Dermis microvascular lymphatic vessel endothelial cell (primary cell): ENCODE measurements at regions not wholly inside any gene's neighbourhood (a gene's known extent, or its start where the extent isn't known, plus 50 kb on each side); places are given as distances from the start of the nearest gene placed in this dataset.

Experiments
- DNase-seq, 2 donors: peaks; one replicate each; pipeline versions ENCODE4 v3.0.0 to v3.0.0-alpha.2; 2010; ENCODE audit warnings: low read depth in 2 of 2

DNA sequence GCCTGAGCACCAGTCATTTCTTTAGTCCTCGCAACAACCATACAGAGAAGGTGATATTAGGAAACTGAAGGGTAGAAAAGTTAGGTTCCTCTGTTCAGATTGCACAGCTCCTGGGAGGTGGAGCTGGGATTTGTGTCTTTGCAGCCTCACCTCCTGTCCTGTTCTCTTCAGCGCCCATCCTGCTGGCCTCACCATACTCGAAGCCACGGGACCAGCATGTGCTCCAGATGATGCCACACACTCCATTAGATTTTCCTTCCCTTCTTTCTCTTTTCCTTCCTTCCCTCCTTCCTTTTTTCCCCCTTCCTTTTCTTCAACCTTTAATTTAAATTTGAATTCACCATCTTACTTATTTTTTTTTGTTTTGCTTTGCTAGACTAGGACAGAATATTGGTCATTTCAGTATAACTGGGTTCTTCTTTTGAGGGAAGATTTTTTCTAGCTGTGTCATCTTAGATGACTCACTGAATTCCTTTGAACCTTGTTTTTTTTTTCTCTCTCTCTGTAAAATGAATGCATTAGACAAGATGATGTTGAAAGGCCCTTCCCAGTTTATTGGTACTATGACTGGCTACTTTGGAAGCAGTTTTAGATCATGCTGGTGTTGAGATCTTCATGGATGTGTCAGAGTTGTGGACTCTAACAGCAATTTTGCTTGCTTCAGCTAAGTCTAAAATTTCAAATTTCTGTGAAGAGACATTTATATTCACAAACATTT, 662.5 kb upstream of the TENM4 start:
- DNase-seq = no peak

DNA sequence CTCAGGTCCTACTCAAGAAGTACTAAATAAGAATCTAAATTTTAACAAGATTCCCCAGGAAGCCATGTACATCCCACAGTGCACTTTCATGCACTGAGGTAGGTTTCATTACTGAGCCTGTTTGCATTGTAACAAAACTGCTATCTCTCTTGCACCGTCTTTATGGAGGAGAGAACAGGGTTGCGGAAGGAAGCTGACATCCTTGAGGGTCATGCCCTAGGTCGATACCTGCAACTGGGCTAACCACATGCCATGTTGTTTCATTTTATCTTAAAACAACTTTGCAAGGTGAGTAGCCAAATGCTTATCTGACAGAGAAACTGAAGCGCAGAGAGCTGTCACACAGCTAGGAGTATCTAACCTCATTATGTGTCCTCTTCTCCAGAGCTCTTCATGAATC, 656.3 kb upstream of the TENM4 start:
- DNase-seq = no peak

DNA sequence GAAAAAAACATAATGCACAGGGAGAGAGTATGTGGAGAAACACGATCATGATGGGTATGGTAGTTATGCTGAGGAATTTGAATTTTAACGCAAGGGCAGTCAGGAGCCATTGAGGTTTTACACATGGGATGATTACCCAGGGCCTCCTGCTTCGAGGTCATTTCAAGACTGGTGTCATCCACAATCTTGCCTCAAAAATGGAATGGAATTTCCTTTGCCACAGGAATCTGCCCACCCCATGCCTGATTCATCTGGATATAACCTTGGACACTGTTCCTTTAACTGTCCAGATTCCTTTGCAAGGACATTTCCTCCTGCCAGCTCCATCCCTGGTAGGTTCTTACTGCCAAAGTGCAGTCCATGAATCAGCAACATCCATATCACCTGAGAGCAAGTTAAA, 655.9 kb upstream of the TENM4 start:
- no peak for DNase-seq

DNA sequence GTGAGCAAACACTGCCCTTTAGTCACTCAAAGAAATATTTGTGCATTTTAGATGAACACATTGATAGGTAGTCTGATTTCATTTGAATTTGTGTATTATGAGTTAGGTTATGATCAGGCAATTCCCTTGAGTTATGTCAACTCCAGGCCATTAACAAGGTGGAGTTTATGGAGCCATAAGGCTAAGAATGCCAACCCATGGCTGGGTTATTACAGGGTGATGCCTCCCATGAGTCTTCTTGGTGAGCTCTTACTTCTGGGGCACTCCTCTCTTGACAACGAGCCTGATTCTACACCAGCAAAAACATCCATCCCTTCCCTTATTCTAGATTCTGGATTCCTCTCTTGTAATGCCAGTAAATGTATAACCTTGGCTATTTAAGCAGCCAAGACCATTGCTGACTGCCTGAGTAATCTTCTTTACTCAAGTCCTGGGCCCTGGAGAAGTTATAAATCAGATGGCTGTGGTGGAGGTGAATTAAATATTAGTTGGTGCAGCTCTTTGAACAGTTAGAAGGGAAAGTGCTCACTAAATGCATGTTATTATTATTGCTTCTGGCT, 645.7 kb upstream of the TENM4 start:
- no peak for DNase-seq

DNA sequence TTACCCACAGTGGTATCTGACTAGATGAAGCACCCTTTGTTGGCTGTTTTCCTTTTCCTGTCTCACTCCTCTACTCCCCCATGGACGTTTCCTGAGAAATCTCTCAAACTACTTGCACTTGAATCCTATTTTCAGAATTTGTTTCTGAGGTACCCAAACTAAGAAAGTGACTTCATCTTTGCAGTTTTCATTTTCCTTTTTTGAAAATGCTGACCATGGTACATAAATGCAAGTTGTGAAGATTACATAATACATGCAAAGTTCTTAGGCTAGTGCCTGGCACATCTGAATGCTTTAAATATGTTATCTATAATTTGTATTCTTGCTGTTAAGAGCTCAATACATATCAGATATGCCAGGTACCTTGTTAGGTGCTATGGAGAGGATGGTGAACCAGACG, 644.7 kb upstream of the TENM4 start:
- DNase-seq = no peak

DNA sequence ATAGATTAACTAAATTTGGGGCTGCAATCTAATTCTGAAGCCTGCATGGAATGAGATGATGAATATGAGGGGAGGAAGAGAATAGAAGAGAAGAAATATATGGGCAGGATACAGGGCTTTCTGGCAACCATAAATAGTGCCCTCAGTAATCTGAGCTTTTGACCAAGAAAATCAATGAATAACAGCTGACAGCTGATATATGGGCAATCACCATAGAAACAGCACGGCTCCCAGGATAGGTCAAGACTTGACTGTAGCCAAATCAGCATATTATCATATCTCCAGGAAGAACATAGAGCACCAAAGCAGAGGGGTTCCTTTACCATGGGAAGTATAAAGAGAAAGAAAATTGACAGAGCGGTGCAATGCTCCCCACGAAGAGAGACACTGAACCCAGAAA, 643.8 kb upstream of the TENM4 start:
- DNase-seq = no peak

DNA sequence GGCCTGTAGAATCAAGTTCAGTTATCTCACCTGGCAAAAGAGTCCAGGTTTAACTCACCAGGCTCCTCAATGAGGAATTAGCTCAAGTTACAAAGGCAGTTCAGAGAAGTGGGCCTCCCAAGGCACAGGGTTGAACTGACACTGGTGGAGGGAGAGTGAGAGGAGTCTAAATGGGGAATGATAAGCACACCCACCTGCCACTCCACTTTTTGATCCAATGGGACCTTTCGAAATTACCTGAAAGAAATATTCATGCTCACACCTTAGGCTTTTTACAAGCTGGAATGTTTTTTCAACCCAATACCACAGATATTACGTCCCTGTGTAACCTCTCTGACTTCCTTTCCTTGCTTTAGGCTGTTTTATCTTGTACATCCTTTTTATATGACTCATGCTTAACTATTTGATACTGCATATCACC, 642.7 kb upstream of the TENM4 start:
- DNase-seq = no peak

DNA sequence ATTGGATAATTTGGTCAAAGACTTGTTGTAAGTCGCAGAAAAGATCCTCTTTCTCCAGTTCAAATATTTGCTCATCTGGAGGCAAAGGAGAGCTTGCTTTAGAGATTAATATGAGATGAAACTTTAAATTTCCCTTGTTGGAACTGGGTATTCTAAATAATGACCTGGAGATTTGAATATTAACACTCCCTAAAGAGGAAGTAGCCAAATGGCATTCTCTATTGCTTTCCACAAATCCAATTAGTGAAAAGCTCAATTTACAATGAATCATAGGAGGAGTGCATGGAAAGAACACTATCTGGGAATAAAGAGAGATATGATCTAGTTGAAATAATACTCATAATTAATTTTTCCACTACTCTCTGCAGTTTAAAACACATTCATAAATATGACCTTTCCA, 641.6 kb upstream of the TENM4 start:
- no peak for DNase-seq

DNA sequence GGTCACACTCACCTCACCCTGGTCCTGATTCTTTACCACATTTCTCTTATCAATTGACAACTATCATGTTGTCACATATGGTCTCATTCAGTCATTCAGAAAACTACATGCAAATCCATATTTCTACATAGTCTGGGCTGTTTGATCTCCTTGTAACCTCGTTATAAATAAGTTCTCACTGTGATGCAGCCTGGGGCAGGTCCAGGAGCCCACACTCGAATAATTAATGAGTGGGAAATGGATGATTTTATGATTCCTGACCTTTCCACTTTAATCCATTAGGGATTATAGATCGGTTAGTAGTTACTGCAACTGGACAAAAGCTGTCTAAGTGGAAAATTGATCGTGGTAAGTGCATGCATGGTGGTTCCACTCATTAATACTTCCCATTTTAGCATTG, 636.3 kb upstream of the TENM4 start:
- DNase-seq = no peak

DNA sequence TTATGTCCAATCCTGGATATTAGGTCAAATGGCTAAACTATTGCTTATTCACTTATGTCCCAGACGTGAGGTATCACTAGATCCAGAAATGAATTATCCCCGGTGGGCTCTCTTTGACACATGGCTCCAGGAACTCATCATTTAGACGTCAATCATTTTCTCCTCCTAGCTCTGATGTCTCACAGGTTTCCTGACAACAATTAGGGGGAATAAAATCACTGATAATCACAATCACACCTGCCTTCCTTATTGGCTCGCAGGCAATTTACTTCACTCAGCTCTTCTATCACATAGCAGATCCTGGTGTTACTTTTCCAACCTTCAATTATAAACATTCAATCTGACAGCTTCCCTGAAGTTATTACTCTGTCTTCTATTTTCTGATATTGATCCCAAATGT, 634.0 kb upstream of the TENM4 start:
- DNase-seq = no peak

DNA sequence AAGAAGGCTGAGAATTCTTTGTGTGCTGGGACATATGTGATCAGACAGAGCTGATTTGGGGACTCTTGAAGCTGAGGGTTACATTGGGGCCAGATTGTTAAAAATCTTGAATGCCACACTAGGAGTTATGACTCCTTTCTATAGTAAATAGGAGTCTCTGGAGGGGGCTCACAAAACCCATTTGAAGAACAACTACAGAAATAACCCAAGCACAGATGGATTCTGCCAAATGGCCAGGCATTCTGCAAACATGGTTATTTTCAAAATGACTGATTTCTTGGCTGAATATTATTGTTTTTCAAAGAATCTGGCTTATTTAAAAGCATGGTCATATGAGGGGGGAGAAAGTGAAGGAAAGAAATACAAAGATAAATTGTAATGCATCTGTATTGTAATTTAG, 625.5 kb upstream of the TENM4 start:
- DNase-seq = no peak

DNA sequence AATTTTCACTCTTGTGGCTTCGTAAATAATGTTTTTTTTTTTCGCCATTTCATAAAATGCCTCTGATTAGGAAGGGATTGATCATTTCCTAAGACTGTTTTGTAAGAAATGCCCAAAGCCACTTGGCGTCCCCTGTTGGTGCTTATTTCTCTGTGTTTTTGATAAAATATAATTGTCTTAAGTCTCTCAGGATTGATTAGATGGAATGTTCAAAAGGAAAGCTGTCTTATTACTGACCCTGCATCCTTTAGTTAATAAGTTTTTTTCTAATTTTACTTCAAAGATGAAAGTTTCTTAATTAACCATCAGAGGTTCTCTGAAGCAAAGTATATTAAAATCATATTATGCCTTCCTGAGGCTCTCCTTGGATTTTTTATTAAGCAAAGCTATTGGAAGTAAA, 624.3 kb upstream of the TENM4 start:
- no peak for DNase-seq

DNA sequence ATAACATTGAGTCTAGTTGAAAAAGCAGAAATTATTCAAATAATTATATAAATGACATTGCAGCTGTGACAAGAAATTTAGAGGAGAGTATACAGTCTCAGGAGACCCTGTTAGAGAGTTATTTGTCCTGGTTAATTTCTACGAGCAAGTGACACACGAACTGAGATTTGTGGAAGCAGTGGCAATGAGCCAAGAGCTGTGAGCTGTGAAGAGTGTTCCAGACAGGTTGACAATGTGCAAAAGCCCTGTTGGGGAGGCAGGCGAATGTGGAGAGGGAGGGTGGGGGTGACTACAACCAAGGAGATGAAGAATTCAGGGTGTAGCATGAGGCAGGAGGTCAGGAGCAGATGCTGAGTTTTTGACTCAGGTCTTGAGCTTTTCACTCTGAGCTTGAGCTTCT, 620.2 kb upstream of the TENM4 start:
- no peak for DNase-seq

DNA sequence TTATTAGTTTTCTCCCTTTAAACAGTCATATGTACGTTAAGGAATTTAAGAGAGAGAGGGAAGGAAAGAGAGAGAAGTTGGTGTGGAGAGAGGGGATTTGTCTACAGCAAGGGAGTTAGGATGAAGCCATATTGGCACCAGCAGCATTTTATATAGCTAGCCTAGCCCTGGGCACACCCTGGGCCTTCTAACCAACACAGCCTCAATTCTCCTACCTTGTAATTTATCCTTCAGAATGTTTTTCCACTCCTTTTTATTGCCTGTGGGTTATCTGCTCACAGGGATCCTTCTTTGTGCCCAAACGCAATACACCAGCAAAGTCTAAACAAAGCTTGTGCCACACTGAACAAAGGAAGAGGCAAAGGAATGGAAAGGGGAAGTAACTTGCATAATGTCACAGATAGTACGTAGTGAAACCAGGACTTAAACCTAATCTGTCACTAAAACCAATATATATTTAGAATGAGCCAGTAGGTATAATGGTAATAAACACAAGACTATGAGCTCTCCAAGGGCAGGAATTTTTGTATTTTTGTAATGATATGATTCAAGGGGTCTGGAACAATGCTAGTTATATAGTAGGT, 613.8 kb upstream of the TENM4 start:
- DNase-seq = no peak

DNA sequence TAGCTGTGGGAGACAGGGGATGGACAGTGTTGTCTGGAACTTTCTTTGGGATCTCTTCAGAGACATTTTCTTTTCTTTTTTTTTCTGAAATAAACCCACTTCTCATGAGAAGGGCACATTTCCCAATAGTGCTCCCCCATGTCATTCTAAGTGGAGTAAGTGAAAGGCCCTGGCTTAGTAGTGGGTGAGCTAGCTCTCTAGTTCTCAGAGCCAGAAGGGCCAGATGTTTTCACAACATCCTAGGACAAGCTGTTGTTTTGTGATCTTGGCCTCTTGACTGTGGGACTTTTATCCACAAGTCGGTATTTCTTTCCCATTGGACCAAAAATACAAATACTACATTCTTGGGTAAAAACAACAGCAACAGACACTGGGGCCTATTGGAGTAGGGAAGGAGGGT, 607.7 kb upstream of the TENM4 start:
- no peak for DNase-seq

DNA sequence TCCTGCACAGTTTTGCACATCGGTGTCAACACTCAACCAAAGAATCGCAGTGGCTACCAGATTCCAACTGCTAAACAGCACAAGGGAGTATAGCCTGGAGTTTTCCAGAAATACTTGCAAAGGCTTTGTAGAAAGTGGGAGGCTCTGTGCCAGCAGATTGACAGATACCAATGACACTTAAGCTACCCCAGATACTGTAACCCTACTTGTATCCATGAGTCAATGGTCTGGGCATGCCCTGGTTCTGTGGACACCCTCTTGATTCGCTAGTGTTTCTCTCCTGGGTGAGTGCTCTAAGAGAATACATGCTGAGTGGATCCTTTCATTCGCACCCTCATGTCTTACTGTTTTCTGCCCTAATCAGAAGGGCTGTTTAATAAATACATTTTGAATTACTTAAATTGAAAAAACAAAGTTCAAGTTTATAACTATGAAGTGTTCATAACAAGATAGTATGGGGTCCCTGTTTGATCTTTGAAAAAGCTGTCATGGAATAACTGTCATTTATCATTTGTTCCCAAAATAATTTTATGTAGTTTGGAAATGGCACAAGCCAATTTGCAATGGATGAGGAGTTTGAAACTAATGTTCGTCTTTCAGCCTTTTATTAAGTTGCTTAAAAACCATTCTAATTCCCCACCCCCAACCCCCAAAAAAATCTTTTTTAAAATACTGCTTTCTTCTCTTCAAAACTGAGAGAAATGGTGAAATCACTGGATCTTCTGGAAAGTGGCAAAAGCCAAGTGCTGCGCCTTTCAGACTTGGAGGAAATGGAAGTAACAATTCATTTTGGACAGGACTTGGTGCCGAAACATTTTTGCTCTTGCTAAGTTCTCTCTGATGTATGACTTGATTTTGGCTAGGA, 600.5 kb upstream of the TENM4 start:
- no peak for DNase-seq

DNA sequence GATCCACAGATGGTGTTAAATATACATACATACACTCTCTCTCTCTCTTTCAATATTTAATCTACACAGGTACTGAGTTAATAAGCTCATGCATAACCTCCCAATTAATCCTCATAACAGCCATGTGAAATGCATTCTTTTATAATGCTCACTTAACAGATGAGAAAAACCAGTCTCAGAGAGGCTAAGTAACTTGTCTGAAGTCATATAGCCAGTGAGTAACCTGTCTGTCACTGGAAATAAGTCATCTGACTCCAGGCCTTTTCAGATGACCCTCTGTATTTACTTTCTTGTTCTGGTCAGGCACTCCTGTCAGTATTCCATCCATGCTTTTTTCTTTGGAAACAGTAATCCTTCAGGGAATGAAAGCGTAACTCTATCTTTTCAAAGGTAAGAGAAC, 594.0 kb upstream of the TENM4 start:
- no peak for DNase-seq

DNA sequence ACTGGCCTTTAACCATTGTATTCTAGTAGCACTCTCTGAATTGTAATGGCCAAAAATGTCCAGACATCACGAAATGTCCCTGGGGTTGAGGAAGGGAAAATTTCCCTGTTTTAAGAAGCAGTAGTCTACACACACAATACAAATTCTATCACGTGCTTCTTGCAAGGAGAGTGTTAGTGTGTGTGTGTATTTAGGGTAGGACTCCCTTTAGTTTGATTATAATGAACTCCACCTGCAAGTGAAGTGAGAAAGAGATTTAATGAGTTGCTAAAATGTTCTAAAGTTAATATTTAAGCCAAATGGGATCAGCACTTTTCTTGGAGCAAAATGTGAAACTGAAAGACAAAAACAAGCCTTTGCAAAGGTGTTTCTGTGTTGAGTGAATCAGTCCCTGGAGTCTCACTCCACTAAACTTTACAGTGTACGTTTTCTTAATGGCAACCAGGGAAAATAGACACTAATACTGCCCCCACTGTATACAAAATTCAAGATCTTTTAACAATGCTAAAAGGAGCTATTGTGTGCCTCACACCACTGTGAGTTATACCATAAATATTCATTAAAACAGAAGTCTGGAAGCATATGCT, 590.3 kb upstream of the TENM4 start:
- DNase-seq = no peak

DNA sequence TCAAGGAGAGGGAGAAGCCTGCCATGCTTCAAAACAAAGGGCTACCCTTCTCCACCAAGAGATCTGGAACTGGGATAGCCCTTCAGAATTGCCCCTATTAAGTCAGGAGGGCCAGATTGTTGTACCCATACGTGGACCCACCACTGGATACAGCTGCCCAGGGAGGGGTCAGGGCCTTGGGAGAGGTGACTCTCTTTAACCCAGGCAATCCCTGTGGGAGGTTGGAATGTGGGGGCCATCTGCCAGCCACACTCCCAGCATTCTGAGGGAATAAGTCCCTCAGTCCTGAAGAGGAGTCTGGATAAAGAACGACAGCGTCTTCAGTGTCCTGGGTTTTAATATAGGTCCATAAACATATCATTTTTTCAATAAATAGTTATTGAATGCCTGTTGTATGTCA, 588.2 kb upstream of the TENM4 start:
- DNase-seq = no peak

DNA sequence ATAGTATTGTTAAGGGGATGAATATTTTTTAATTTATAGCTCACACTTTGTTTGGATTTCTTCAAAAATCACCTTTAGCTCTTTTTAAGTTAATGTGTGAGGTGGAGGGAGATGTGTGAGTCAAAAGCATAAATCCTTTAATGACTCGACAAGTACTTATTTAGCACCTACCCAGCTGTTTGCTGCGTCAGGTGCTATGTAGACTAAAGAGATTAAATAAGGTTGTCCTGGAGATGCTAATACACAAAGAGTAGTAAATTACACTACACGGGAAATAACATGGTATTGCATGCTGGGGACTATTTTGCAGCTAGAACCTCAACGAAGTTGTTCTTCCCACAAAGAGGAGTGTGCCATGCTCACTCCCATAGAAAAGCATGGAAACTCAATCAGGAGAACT, 583.3 kb upstream of the TENM4 start:
- DNase-seq = no peak

DNA sequence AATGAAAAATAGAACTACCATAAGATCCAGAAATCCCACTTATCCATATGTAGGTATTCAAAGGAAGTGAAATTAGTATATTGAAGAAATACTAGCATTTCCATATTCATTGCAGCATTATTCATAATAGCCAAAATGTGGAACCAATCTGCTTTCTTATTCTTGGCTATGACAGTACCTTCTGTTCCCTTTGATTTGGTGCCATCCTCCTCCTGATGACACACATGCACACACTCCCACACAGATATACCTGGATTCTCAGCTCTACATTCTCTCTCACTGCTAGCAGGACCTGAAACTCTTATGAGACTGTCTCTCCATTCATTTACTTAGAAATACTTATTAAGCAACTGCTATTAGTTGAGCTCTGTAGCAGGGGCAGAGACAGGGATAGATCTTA, 582.6 kb upstream of the TENM4 start:
- DNase-seq = no peak

DNA sequence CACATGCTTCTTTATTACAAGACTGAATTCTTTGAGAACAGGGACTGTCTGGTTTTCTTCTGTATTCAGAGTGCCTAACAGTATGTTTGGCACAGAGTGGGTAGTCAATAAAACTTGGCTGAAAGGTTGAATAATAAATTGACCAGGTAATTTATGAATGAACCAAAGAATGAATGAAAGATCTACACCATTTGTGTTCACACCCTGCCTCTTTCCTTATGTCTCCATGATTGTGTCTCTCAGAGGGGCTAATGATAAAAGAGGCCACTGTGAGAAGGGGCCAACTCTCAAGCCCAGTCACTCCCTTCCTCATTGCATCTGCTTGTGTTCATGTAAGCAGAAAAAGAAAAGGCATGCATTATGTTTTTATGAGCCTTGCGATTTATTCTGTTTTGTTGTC, 569.7 kb upstream of the TENM4 start:
- DNase-seq = no peak
